Adrenal gland (tissue), 9 donors: ENCODE measurements at regions not wholly inside any gene's neighbourhood (a gene's known extent, or its start where the extent isn't known, plus 50 kb on each side); places are given as distances from the start of the nearest gene placed in this dataset.
"Not testable (repeated sequence)": the region's sequence is repeated elsewhere in the genome, so short reads cannot be mapped to it uniquely, and the experiment has no call there.

ENCODE experiments used
- DNase-seq, 7 donors: peaks; one replicate each; pipeline ENCODE4 v3.0.0-alpha.2; 2019 to 2020
- H3K27ac ChIP-seq, 5 donors: fragments of 200-600 bp; sonication (generic) in 4 of 5; 1 replicate in 3 of 5; 2 replicates in 2 of 5; pipeline versions ENCODE4 v1.5.1 to v1.8.0; 2016 to 2020; ENCODE audit warnings: mild to moderate bottlenecking in 1 of 5
- H3K27me3 ChIP-seq: fragments of 200-600 bp; 2 replicates; pipeline ENCODE4 v1.8.0; 2021
- H3K36me3 ChIP-seq, 2 donors: fragments of 200-600 bp; replicated peaks in 1 of 2; 1 replicate in 1 of 2; 2 replicates in 1 of 2; pipeline versions ENCODE4 v1.5.1 to v1.8.0; 2018 to 2022
- H3K4me1 ChIP-seq, 2 donors: fragments of 200-600 bp; replicated peaks in 1 of 2; 1 replicate in 1 of 2; 2 replicates in 1 of 2; pipeline versions ENCODE4 v1.5.1 to v1.8.0; 2018 to 2021
- H3K4me3 ChIP-seq, 4 donors: fragments of 200-600 bp; sonication (generic) in 3 of 4; one replicate each; pipeline ENCODE4 v1.5.1; 2016 to 2018
- H3K9me3 ChIP-seq, 3 donors: fragments of 200-600 bp; sonication (generic) in 1 of 3; replicated peaks in 1 of 3; 1 replicate in 2 of 3; 2 replicates in 1 of 3; pipeline versions ENCODE4 v1.5.1 to v1.8.0; 2016 to 2021
- POLR2A ChIP-seq, 2 donors: fragments of 450-650 bp; IDR thresholded peaks; one replicate each; pipeline ENCODE4 v1.6.1; 2017; ENCODE audit warnings: antibody characterized with exemption in 2 of 2, mild to moderate bottlenecking in 2 of 2, moderate library complexity in 1 of 2
- WGBS, 4 donors: extraction: QIAGEN DNeasy Blood & Tissue Kit in 2 of 4; methylation state at CpG; one replicate each; pipeline versions ENCODE4 v1.1.5 to v1.1.7; 2013 to 2017; 5-methylcytosine and 5-hydroxymethylcytosine counted together
- intact Hi-C, 2 donors: fragments of 100-400 bp; cut with DNase I; formaldehyde crosslinking; loops; one replicate each; pipeline versions ENCODE4 v1.14.1 to v1.15.0; 2022 to 2023
- TF ChIP-seq, protein P1 (sequence below), 6 experiments: fragments of 450-650 bp in 4 of 6; fragments of 200-600 bp in 2 of 6; sonication (generic) in 1 of 6; IDR thresholded peaks; 1 replicate in 5 of 6; 2 replicates in 1 of 6; pipeline versions ENCODE4 v1.5.1 to v1.8.0; 2016 to 2021; ENCODE audit warnings: antibody characterized with exemption in 6 of 6, mild to moderate bottlenecking in 2 of 6, moderate library complexity in 1 of 6
- donor health status: healthy with polysubstance abuse.
- donor health status: Bipolar disorder and iron deficiency.
- donor health status: DM: yes; HTN: yes; CAD: no.
- donor health status: DM: no; HTN: no; CAD: no.
- donor health status: DM: no; HTN: no; CAD: no.

DNA sequence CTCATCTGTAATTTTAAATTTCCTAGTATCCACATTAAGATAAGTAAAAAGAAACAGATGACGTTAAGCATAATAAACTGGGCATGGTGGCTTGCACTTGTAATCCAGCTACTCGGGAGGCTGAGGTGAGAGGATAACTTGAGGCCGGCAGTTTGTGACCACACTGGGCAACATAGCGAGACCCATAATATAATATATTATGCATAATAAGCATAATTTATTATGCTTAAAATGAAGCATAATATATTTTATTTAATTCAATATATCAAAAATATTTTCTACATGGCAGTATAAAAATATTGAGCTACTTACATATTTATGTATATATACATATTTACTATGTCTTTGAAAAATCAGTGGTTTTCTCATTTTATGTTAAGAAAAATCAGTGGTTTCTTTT lies 128.3 kb downstream of the GOSR1 start:
- H3K27me3 ChIP-seq, result no peaks in the 10 kb centered on the region
- peaks cover 0 to 21% of the 10 kb centered on the region in 2 donors for H3K4me1 ChIP-seq
- no peak overlapping the region for H3K4me3 ChIP-seq
- TF ChIP-seq POLR2A (IDR thresholded peaks at IDR 0.05), result no peak
- TF ChIP-seq, protein P1, sequence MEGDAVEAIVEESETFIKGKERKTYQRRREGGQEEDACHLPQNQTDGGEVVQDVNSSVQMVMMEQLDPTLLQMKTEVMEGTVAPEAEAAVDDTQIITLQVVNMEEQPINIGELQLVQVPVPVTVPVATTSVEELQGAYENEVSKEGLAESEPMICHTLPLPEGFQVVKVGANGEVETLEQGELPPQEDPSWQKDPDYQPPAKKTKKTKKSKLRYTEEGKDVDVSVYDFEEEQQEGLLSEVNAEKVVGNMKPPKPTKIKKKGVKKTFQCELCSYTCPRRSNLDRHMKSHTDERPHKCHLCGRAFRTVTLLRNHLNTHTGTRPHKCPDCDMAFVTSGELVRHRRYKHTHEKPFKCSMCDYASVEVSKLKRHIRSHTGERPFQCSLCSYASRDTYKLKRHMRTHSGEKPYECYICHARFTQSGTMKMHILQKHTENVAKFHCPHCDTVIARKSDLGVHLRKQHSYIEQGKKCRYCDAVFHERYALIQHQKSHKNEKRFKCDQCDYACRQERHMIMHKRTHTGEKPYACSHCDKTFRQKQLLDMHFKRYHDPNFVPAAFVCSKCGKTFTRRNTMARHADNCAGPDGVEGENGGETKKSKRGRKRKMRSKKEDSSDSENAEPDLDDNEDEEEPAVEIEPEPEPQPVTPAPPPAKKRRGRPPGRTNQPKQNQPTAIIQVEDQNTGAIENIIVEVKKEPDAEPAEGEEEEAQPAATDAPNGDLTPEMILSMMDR (IDR thresholded peaks at IDR 0.05), result no peak
- WGBS, 4 donors, result 95 to 97% (median 95%) methylated on average over 4 of the region's 4 CpGs
- H3K36me3 ChIP-seq, result no peaks in the 10 kb centered on the region
- no peak for DNase-seq
- intact Hi-C loops, result no loop called here
- H3K27ac ChIP-seq, result no peak overlapping the region
- no peaks in the 10 kb centered on the region for H3K9me3 ChIP-seq

DNA sequence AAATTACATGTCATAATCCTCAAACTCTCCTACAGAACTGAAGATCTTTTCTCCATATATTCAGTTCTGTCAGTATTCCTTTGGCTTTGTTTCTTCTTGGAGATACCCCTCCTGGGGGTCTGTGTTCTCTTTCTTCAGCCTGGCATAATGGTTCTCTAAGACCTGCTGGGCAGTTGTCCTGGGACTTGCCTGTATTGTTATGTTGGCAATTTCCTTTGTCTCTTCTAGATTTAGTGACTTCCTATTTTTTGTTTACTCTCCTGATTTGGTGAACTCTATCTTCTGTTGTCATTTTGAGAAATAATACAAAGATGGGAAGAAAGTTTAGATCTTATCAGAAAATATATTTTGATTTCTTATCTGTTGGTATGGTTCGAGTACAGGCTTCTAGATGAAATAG lies 127.8 kb downstream of the GOSR1 start:
- Histone ChIP-seq H3K36me3 (no peaks in the 10 kb centered on the region), H3K27me3 (no peaks in the 10 kb centered on the region), H3K27ac (no peak overlapping the region), H3K9me3 (no peaks in the 10 kb centered on the region), H3K4me1 (peaks cover 0 to 21% of the 10 kb centered on the region in 2 donors), H3K4me3 (no peak overlapping the region)
- DNase-seq, result no peak
- WGBS, 4 donors, result 62 to 79% (median 69%) methylated on average over 1 of the region's 1 CpG
- intact Hi-C loops, result no loop called here
- no peak for TF ChIP-seq POLR2A (IDR thresholded peaks at IDR 0.05)
- TF ChIP-seq, protein P1 (IDR thresholded peaks at IDR 0.05), result no peak

DNA sequence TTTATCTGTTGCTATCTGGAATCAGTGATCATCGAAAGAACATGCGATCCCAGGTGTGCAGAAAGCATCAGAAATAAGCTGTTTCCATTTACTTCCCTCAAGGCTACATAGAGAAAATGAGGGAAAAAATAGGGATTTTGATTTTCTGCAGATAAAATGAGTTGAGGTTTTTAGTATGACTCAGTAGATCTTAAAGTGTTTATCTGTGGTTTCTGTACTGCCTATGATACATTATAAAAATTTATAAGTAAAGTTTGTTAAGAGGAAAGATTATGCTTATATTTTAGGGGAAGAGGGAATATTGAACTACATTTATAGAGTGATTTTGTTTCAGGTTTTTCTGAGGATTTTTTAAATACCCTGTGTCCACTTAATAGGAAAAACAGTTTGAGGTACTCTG lies 125.2 kb downstream of the GOSR1 start:
- WGBS, 4 donors, result 60 to 90% (median 74%) methylated on average over 1 to 2 of the region's 2 CpGs
- H3K36me3 ChIP-seq, DNase-seq, intact Hi-C loops, H3K9me3 ChIP-seq, H3K27ac ChIP-seq, H3K27me3 ChIP-seq, H3K4me3 ChIP-seq: not testable (repeated sequence)
- H3K4me1 ChIP-seq, result peaks cover 0 to 23% of the 10 kb centered on the region in 2 donors

DNA sequence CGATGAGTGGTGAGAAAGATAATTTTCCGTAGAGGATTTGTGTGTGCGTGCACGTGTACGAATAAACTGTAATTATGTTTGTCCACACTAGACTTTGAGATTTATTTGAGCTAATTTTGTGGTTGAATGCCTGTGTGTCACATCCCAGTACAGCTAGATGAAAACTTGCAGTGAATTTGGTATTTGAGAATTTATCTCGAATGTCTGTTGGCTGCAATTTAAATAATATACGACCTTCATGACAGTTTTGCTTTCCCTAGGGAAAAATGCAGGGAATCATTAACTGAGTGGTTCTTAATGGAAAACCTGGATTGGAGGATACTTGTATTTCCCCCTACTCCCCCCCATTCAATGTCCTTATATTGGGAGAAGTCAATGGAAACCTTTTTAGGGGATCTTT lies 124.8 kb downstream of the GOSR1 start:
- intact Hi-C loops, H3K9me3 ChIP-seq, DNase-seq, H3K27ac ChIP-seq, H3K27me3 ChIP-seq, H3K36me3 ChIP-seq: not testable (repeated sequence)
- peaks cover 0 to 22% of the 10 kb centered on the region in 2 donors for H3K4me1 ChIP-seq
- WGBS, 4 donors, result 26 to 45% (median 32%) methylated on average over 7 of the region's 7 CpGs
- peak overlapping the region in 1 of 4 donors; percentile 8 for H3K4me3 ChIP-seq

DNA sequence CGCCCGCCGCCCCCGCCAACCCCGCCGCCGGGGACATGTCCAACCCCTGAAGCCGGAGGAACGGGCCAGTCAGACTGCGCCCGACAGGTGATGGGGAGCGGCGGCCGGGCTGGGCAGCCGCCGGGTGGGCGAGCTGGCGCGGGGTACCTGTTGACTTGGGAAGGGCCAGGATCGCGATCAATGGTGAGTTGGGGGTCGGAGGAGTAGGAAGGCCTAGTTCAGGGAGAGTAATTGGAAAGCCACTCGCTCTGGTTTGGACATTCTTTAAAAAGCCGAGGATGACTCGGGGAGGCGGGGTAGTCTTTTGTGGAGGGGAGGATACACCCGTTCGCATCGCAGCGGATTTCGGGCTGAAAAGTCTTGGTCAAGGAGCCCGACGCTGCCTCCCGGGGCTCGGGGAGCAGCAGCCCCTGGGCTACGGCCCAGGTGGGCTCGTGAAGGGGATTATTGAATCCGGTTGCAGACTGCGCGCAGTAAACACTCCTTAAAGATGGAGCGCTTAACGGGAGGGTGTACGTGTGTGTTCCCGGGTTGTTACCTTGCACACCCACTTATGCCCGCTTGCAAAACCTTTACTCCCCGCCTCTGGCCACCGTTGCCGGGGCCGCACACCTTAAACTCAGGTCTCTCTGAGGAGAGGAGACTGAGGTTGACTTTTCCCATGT lies 123.8 kb downstream of the GOSR1 start:
- no peaks in the 10 kb centered on the region for H3K9me3 ChIP-seq
- peak overlapping the region; percentile 71 to 93 (median 75) for H3K4me3 ChIP-seq
- 0% methylated on average over 15 to 49 of the region's 49 CpGs for WGBS, 4 donors
- H3K27ac ChIP-seq, result peak overlapping the region in 4 of 5 donors; percentile 91 to 97 (median 96)
- H3K27me3 ChIP-seq, result no peaks in the 10 kb centered on the region
- peak in 6 of 7 donors; percentile 22 to 36 (median 24) for DNase-seq
- intact Hi-C loops, result no loop called here
- TF ChIP-seq POLR2A (IDR thresholded peaks at IDR 0.05), result no peak
- TF ChIP-seq, protein P1 (IDR thresholded peaks at IDR 0.05), result no peak
- H3K4me1 ChIP-seq, result peaks cover 0 to 22% of the 10 kb centered on the region in 2 donors
- H3K36me3 ChIP-seq, result no peaks in the 10 kb centered on the region
